Activated CD8-positive, alpha-beta T cell treated with anti-CD3 and anti-CD28 coated beads for 36 hours (primary cell): ENCODE measurements at regions not wholly inside any gene's neighbourhood (a gene's known extent, or its start where the extent isn't known, plus 50 kb on each side); places are given as distances from the start of the nearest gene placed in this dataset.

Experiments used
- ATAC-seq: fragments of 200-7000 bp; cut with Tn5 transposase; one replicate; pipeline ENCODE4 v1.10.0; 2021; ENCODE audit warnings: mild to moderate bottlenecking, moderate library complexity
- CTCF ChIA-PET: fragments of 350-600 bp; sonication (Branson Sonifier 250); formaldehyde crosslinking; loops from one replicate; lab custom pipeline; 2021; ENCODE audit warnings: antibody characterized with exemption; lab: Charles Lee
- POLR2A ChIA-PET: fragments of 350-600 bp; sonication (Branson Sonifier 250); formaldehyde crosslinking; loops from one replicate; lab custom pipeline; 2021; ENCODE audit warnings: antibody characterized with exemption; lab: Charles Lee
- DNase-seq: peaks from one replicate; pipeline ENCODE4 v3.0.0-alpha.2; 2020
- H3K27ac Mint-ChIP-seq: one replicate; pipeline ENCODE4 v1.8.0; 2021; ENCODE audit warnings: mild to moderate bottlenecking, mixed read lengths
- H3K27me3 Mint-ChIP-seq: one replicate; pipeline ENCODE4 v1.8.0; 2021; ENCODE audit warnings: mixed read lengths
- H3K36me3 Mint-ChIP-seq: one replicate; pipeline ENCODE4 v1.8.0; 2021; ENCODE audit warnings: low read depth, mixed read lengths
- H3K4me1 Mint-ChIP-seq: one replicate; pipeline ENCODE4 v1.8.0; 2021; ENCODE audit warnings: low read depth, mixed read lengths
- H3K4me3 Mint-ChIP-seq: one replicate; pipeline ENCODE4 v1.8.0; 2021; ENCODE audit warnings: mild to moderate bottlenecking, moderate library complexity, mixed read lengths
- H3K9me3 Mint-ChIP-seq: one replicate; pipeline ENCODE4 v1.8.0; 2021; ENCODE audit warnings: mixed read lengths
- intact Hi-C: fragments of 100-400 bp; cut with micrococcal nuclease; formaldehyde crosslinking; loops from one replicate; pipeline ENCODE4 v1.10.0; 2022
- TF ChIP-seq, protein P1 (sequence below): fragments of 200-600 bp; IDR thresholded peaks from one replicate; pipeline ENCODE4 v1.8.0; 2022; ENCODE audit warnings: antibody characterized with exemption, mild to moderate bottlenecking

DNA sequence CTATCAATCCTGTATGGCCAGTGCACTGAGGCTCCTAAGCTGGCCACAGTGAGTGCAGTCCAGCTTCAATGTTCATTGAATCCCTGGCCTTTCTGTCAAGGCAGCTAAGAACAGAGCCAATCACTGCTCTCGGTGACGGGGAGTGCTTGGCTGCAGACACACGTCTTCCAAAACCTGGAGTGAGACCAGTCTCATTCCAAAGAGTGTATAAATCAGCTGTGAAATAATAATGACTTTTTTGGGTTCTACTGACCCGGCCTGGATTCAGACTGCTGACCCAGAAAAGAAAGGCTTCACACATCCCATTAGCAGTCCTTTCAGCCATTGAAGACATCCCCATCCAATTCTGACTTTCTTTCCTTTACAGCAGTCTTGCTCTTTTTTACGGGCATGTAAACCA, 665.5 kb downstream of the GBE1 start:
- CTCF ChIA-PET: no interaction called here
- no peaks in the 10 kb centered on the region for H3K27me3 Mint-ChIP-seq
- no peak overlapping the region for H3K4me3 Mint-ChIP-seq
- H3K4me1 Mint-ChIP-seq: no peaks in the 10 kb centered on the region
- TF ChIP-seq, protein P1, sequence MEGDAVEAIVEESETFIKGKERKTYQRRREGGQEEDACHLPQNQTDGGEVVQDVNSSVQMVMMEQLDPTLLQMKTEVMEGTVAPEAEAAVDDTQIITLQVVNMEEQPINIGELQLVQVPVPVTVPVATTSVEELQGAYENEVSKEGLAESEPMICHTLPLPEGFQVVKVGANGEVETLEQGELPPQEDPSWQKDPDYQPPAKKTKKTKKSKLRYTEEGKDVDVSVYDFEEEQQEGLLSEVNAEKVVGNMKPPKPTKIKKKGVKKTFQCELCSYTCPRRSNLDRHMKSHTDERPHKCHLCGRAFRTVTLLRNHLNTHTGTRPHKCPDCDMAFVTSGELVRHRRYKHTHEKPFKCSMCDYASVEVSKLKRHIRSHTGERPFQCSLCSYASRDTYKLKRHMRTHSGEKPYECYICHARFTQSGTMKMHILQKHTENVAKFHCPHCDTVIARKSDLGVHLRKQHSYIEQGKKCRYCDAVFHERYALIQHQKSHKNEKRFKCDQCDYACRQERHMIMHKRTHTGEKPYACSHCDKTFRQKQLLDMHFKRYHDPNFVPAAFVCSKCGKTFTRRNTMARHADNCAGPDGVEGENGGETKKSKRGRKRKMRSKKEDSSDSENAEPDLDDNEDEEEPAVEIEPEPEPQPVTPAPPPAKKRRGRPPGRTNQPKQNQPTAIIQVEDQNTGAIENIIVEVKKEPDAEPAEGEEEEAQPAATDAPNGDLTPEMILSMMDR: no peak
- H3K27ac Mint-ChIP-seq: no peak overlapping the region
- POLR2A ChIA-PET: no interaction called here
- intact Hi-C loops: no loop called here
- DNase-seq: no peak
- H3K9me3 Mint-ChIP-seq: peaks cover 3% of the 10 kb centered on the region
- ATAC-seq: no peak
- H3K36me3 Mint-ChIP-seq: no peaks in the 10 kb centered on the region

DNA sequence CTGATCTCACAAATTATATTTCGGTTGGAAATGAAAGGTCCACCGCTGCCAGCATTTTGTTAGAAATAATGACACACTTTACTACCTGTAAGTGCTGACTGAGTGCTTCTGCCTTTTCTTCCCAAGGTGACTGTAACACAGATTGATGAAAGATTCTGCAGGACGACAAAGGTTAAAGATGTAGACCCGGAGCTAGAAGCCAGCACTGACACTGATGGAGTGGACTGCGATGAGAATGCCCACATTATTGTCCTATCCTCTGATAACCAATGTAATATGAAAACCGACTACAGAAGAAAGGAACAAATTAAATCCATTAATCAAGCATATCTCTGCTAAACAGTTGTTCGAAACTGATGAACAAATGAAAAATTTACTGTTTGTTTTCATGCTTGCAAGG, 666.5 kb downstream of the GBE1 start:
- intact Hi-C loops: no loop called here
- H3K9me3 Mint-ChIP-seq: no peaks in the 10 kb centered on the region
- ChIA-PET POLR2A (no interaction called here), CTCF (no interaction called here)
- DNase-seq (no peak), ATAC-seq (no peak)
- TF ChIP-seq, protein P1: no peak
- no peaks in the 10 kb centered on the region for H3K36me3 Mint-ChIP-seq
- no peaks in the 10 kb centered on the region for H3K4me1 Mint-ChIP-seq
- no peak overlapping the region for H3K27ac Mint-ChIP-seq
- no peaks in the 10 kb centered on the region for H3K27me3 Mint-ChIP-seq
- H3K4me3 Mint-ChIP-seq: no peak overlapping the region

DNA sequence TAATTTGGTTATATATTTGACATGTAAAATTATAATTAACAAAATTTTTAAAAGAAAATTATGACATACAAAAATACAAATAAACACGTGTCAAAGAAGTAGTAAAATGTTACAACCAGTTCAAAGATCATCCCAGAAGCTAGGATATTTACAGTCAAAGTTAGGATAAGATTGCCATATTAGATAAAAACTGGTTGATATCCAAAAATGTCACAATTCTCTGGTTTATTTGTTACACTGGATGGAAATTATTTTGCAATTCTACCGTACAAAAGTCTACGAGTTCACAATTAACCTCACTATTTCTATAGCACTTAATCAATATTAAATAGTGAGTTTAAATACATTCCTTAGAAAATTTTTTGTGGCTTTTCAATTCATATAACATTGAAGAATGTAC, 673.8 kb downstream of the GBE1 start:
- DNase-seq: no peak

DNA sequence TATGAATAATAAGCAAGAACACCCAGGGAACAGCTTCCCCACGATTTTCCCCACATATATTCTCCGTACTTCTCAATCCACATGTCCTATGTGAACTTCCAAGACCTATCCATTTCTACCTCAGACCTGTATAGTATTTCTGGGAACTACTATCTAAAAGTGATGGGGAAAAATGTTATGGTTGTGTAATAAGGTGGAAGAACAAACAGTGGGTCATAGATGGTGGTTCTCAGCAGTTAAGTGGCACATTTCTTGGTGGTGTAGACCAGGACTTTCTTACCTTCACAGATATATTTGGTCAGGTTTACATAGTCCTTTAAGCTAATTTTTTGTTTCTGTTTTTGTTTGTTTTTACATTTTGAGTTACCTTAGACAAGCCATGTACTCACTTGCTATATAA, 675.1 kb downstream of the GBE1 start:
- peaks cover 5% of the 10 kb centered on the region for H3K9me3 Mint-ChIP-seq
- H3K27ac Mint-ChIP-seq: no peak overlapping the region
- ATAC-seq (no peak), DNase-seq (no peak)
- ChIA-PET CTCF (no interaction called here), POLR2A (no interaction called here)
- H3K4me1 Mint-ChIP-seq: no peaks in the 10 kb centered on the region
- no peaks in the 10 kb centered on the region for H3K27me3 Mint-ChIP-seq
- no peaks in the 10 kb centered on the region for H3K36me3 Mint-ChIP-seq
- intact Hi-C loops: no loop called here
- TF ChIP-seq, protein P1: no peak
- H3K4me3 Mint-ChIP-seq: no peak overlapping the region

More for the DNA sequence above, 673.8 kb downstream of the GBE1 start:
- TF ChIP-seq, protein P1: no peak
- Mint-ChIP-seq H3K4me1 (no peaks in the 10 kb centered on the region), H3K36me3 (no peaks in the 10 kb centered on the region), H3K4me3 (no peak overlapping the region), H3K27ac (no peak overlapping the region), H3K27me3 (no peaks in the 10 kb centered on the region), H3K9me3 (peaks cover 5% of the 10 kb centered on the region)
- ATAC-seq: no peak
- intact Hi-C loops: no loop called here
- ChIA-PET CTCF (no interaction called here), POLR2A (no interaction called here)

DNA sequence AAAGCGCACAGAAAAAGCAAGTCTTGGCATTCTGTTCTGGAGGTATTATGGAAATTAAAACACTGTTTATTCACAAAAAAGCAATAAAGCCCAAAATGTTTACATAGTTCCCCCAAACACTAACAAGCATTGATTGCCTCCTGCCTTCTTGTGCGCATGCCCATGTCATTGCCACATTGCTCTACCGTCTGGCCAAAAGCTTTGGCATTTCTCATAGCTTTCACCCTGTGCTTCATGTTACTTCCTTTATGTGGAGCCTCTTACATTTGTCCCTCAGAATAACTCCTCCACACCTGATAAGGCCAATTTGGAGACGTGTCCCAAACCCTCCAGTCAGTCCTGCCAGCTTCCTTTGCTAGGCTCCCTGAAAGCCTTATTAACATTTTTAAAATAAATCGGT, 680.8 kb downstream of the GBE1 start:
- DNase-seq: no peak
- Mint-ChIP-seq H3K4me1 (no peaks in the 10 kb centered on the region), H3K9me3 (peaks cover 6% of the 10 kb centered on the region), H3K4me3 (no peak overlapping the region), H3K27ac (no peak overlapping the region), H3K27me3 (no peaks in the 10 kb centered on the region), H3K36me3 (no peaks in the 10 kb centered on the region)
- ChIA-PET POLR2A (no interaction called here), CTCF (no interaction called here)
- TF ChIP-seq, protein P1: no peak
- intact Hi-C loops: no loop called here
- no peak for ATAC-seq
